ENCODE measurements at regions not wholly inside any gene's neighbourhood (a gene's known extent, or its start where the extent isn't known, plus 50 kb on each side); places are given as distances from the start of the nearest gene placed in this dataset.
"Not testable (repeated sequence)": the region's sequence is repeated elsewhere in the genome, so short reads cannot be mapped to it uniquely, and the experiment has no call there.

- Histone ChIP-seq H3K27me3 (ENCODE audit: control insufficient read depth, insufficient read depth, low read length) (no peaks in the 10 kb centered on the region), H3K4me1 (no peaks in the 10 kb centered on the region), H3K36me3 (ENCODE audit: control insufficient read depth, insufficient read depth, low read length) (no peaks in the 10 kb centered on the region), H3K9ac (no peak overlapping the region), H3K4me3 (ENCODE audit: low read depth, low read length) (no peak overlapping the region), H3K9me3 (ENCODE audit: control insufficient read depth, low read length) (no peaks in the 10 kb centered on the region), H2AFZ (no peak overlapping the region), H3K4me2 (ENCODE audit: low read length) (no peak overlapping the region), H3K79me2 (no peaks in the 10 kb centered on the region), H3K27ac (no peak overlapping the region)
- TF ChIP-seq CTCF (IDR thresholded peaks at IDR 0.05), result no peak
Measured at GRCh38 chr11:114799476-114799875, 121.1 kb downstream of the NXPE2 start.

GRCh38 chr11:114801773-114802172, 123.4 kb downstream of the NXPE2 start:
- Histone ChIP-seq H3K4me3 (ENCODE audit: low read depth, low read length) (no peak overlapping the region), H3K27ac (no peak overlapping the region)
- TF ChIP-seq CTCF (IDR thresholded peaks at IDR 0.05), result no peak

GRCh38 chr11:114802878-114803277, 124.6 kb downstream of the NXPE2 start:
- no peak overlapping the region for H3K4me3 ChIP-seq (ENCODE audit: low read depth, low read length)
- H3K4me1 ChIP-seq, result no peaks in the 10 kb centered on the region
- no peaks in the 10 kb centered on the region for H3K9me3 ChIP-seq (ENCODE audit: control insufficient read depth, low read length)
- no peak for TF ChIP-seq CTCF (IDR thresholded peaks at IDR 0.05)
- no peak overlapping the region for H3K27ac ChIP-seq
- H3K36me3 ChIP-seq (ENCODE audit: control insufficient read depth, insufficient read depth, low read length), result no peaks in the 10 kb centered on the region
- H2AFZ ChIP-seq, result no peak overlapping the region
- H3K4me2 ChIP-seq (ENCODE audit: low read length), result no peak overlapping the region
- no peaks in the 10 kb centered on the region for H3K79me2 ChIP-seq
- H3K9ac ChIP-seq, result no peak overlapping the region
- H3K27me3 ChIP-seq (ENCODE audit: control insufficient read depth, insufficient read depth, low read length), result no peaks in the 10 kb centered on the region

More at GRCh38 chr11:114801773-114802172, 123.4 kb downstream of the NXPE2 start:
- Histone ChIP-seq H3K9ac (no peak overlapping the region), H3K9me3 (ENCODE audit: control insufficient read depth, low read length) (no peaks in the 10 kb centered on the region), H3K4me1 (no peaks in the 10 kb centered on the region), H3K4me2 (ENCODE audit: low read length) (no peak overlapping the region), H3K36me3 (ENCODE audit: control insufficient read depth, insufficient read depth, low read length) (no peaks in the 10 kb centered on the region), H3K79me2 (no peaks in the 10 kb centered on the region), H2AFZ (no peak overlapping the region), H3K27me3 (ENCODE audit: control insufficient read depth, insufficient read depth, low read length) (no peaks in the 10 kb centered on the region)

GRCh38 chr11:114805431-114805830, 127.1 kb downstream of the NXPE2 start:
- H3K4me2 ChIP-seq (ENCODE audit: low read length); H3K27me3 ChIP-seq (ENCODE audit: control insufficient read depth, insufficient read depth, low read length); H3K4me3 ChIP-seq (ENCODE audit: low read depth, low read length); H3K36me3 ChIP-seq (ENCODE audit: control insufficient read depth, insufficient read depth, low read length); H2AFZ ChIP-seq; H3K9ac ChIP-seq; H3K9me3 ChIP-seq (ENCODE audit: control insufficient read depth, low read length); H3K79me2 ChIP-seq; H3K4me1 ChIP-seq; H3K27ac ChIP-seq: not testable (repeated sequence)

- Histone ChIP-seq H2AFZ (no peak overlapping the region), H3K4me3 (ENCODE audit: low read depth, low read length) (no peak overlapping the region), H3K9me3 (ENCODE audit: control insufficient read depth, low read length) (no peaks in the 10 kb centered on the region), H3K4me2 (ENCODE audit: low read length) (no peak overlapping the region), H3K27ac (no peak overlapping the region), H3K27me3 (ENCODE audit: control insufficient read depth, insufficient read depth, low read length) (no peaks in the 10 kb centered on the region), H3K79me2 (no peaks in the 10 kb centered on the region), H3K9ac (no peak overlapping the region), H3K4me1 (no peaks in the 10 kb centered on the region), H3K36me3 (ENCODE audit: control insufficient read depth, insufficient read depth, low read length) (no peaks in the 10 kb centered on the region)
- no peak for TF ChIP-seq CTCF (IDR thresholded peaks at IDR 0.05)
Measured at GRCh38 chr11:114811971-114812370, 133.6 kb downstream of the NXPE2 start.

Measured in parathyroid adenoma (tissue), 2 donors.